Activated T-helper 1 cell treated with anti-CD3 and anti-CD28 coated beads, Interleukin-12 subunit alpha, Interleukin-12 subunit beta, Interleukin-2, Interleukin-4 antibody, amounts not matched to agents 30 ng/mL and 10 ng/mL and 1 ng/mL, durations not matched to agents 14 hours and 24 hours and 36 hours (primary cell): ENCODE measurements at regions not wholly inside any gene's neighbourhood (a gene's known extent, or its start where the extent isn't known, plus 50 kb on each side); places are given as distances from the start of the nearest gene placed in this dataset.

Experiments used
- DNase-seq: peaks from one replicate; pipeline ENCODE4 v3.0.0; 2021; ENCODE audit warnings: low spot score
- H3K27ac Mint-ChIP-seq: one replicate; pipeline ENCODE4 v1.8.0; 2021; ENCODE audit warnings: mild to moderate bottlenecking, mixed read lengths
- H3K27me3 Mint-ChIP-seq: one replicate; pipeline ENCODE4 v1.8.0; 2022; ENCODE audit warnings: mild to moderate bottlenecking, moderate library complexity, mixed read lengths; ENCODE audit not compliant: insufficient read depth
- H3K36me3 Mint-ChIP-seq: one replicate; pipeline ENCODE4 v1.8.0; 2021; ENCODE audit warnings: low read depth, mixed read lengths
- H3K4me1 Mint-ChIP-seq: one replicate; pipeline ENCODE4 v1.8.0; 2021; ENCODE audit warnings: low read depth, mixed read lengths
- H3K4me3 Mint-ChIP-seq: one replicate; pipeline ENCODE4 v1.8.0; 2021; ENCODE audit warnings: mild to moderate bottlenecking, moderate library complexity, mixed read lengths
- H3K9me3 Mint-ChIP-seq: one replicate; pipeline ENCODE4 v1.8.0; 2021; ENCODE audit warnings: mixed read lengths
- intact Hi-C: fragments of 100-400 bp; cut with micrococcal nuclease; formaldehyde crosslinking; loops from one replicate; pipeline ENCODE4 v1.15.1; 2024

GRCh38 chr1:83764209-83764608 lies 234.7 kb downstream of the TTLL7 start:
- H3K27me3 Mint-ChIP-seq, result no peaks in the 10 kb centered on the region
- intact Hi-C loops, result no loop called here
- no peak overlapping the region for H3K4me3 Mint-ChIP-seq
- no peaks in the 10 kb centered on the region for H3K36me3 Mint-ChIP-seq
- H3K4me1 Mint-ChIP-seq, result no peaks in the 10 kb centered on the region
- DNase-seq, result no peak
- H3K9me3 Mint-ChIP-seq, result no peaks in the 10 kb centered on the region
- H3K27ac Mint-ChIP-seq, result no peak overlapping the region

- H3K27me3 Mint-ChIP-seq, result no peaks in the 10 kb centered on the region
- no peaks in the 10 kb centered on the region for H3K36me3 Mint-ChIP-seq
- no peak overlapping the region for H3K4me3 Mint-ChIP-seq
- H3K9me3 Mint-ChIP-seq, result no peaks in the 10 kb centered on the region
- intact Hi-C loops, result no loop called here
- DNase-seq, result no peak
- no peak overlapping the region for H3K27ac Mint-ChIP-seq
- no peaks in the 10 kb centered on the region for H3K4me1 Mint-ChIP-seq
These were observed 235.4 kb downstream of the TTLL7 start for GRCh38 chr1:83763361-83764095.

GRCh38 chr1:83762416-83762815 lies 236.5 kb downstream of the TTLL7 start:
- Mint-ChIP-seq H3K4me3 (no peak overlapping the region), H3K36me3 (no peaks in the 10 kb centered on the region), H3K4me1 (no peaks in the 10 kb centered on the region), H3K9me3 (no peaks in the 10 kb centered on the region), H3K27ac (no peak overlapping the region), H3K27me3 (no peaks in the 10 kb centered on the region)
- DNase-seq, result no peak
- intact Hi-C loops, result no loop called here

- Mint-ChIP-seq H3K9me3 (no peaks in the 10 kb centered on the region), H3K36me3 (no peaks in the 10 kb centered on the region), H3K4me3 (no peak overlapping the region), H3K27ac (no peak overlapping the region), H3K27me3 (no peaks in the 10 kb centered on the region), H3K4me1 (no peaks in the 10 kb centered on the region)
- no peak for DNase-seq
- intact Hi-C loops, result no loop called here
These were observed 236.9 kb downstream of the TTLL7 start for GRCh38 chr1:83762039-83762365.

- intact Hi-C loops, result no loop called here
- Mint-ChIP-seq H3K4me1 (no peaks in the 10 kb centered on the region), H3K27me3 (no peaks in the 10 kb centered on the region), H3K36me3 (no peaks in the 10 kb centered on the region), H3K4me3 (no peak overlapping the region), H3K9me3 (no peaks in the 10 kb centered on the region), H3K27ac (no peak overlapping the region)
- DNase-seq, result no peak
These were observed 237.5 kb downstream of the TTLL7 start for GRCh38 chr1:83761167-83762038.

- DNase-seq, result no peak
- Mint-ChIP-seq H3K36me3 (no peaks in the 10 kb centered on the region), H3K9me3 (no peaks in the 10 kb centered on the region), H3K27me3 (no peaks in the 10 kb centered on the region), H3K4me3 (no peak overlapping the region), H3K4me1 (no peaks in the 10 kb centered on the region), H3K27ac (no peak overlapping the region)
- intact Hi-C loops, result no loop called here
These were observed 238.5 kb downstream of the TTLL7 start for GRCh38 chr1:83760226-83761021.

- Mint-ChIP-seq H3K4me1 (no peaks in the 10 kb centered on the region), H3K27me3 (no peaks in the 10 kb centered on the region), H3K27ac (no peak overlapping the region), H3K9me3 (no peaks in the 10 kb centered on the region), H3K4me3 (no peak overlapping the region), H3K36me3 (no peaks in the 10 kb centered on the region)
- no peak for DNase-seq
- intact Hi-C loops, result no loop called here
These were observed 241.8 kb downstream of the TTLL7 start for GRCh38 chr1:83756984-83757717.

- H3K36me3 Mint-ChIP-seq, result no peaks in the 10 kb centered on the region
- intact Hi-C loops, result no loop called here
- no peak for DNase-seq
- H3K4me3 Mint-ChIP-seq, result no peak overlapping the region
- no peaks in the 10 kb centered on the region for H3K9me3 Mint-ChIP-seq
- no peaks in the 10 kb centered on the region for H3K4me1 Mint-ChIP-seq
- H3K27ac Mint-ChIP-seq, result no peak overlapping the region
- no peaks in the 10 kb centered on the region for H3K27me3 Mint-ChIP-seq
These were observed 247.3 kb downstream of the TTLL7 start for GRCh38 chr1:83751602-83752001.

- DNase-seq, result no peak
- Mint-ChIP-seq H3K9me3 (no peaks in the 10 kb centered on the region), H3K27ac (no peak overlapping the region), H3K27me3 (no peaks in the 10 kb centered on the region), H3K4me1 (no peaks in the 10 kb centered on the region), H3K36me3 (no peaks in the 10 kb centered on the region), H3K4me3 (no peak overlapping the region)
- intact Hi-C loops, result no loop called here
These were observed 248.7 kb downstream of the TTLL7 start for GRCh38 chr1:83750201-83750600.

- DNase-seq, result no peak
- Mint-ChIP-seq H3K27me3 (no peaks in the 10 kb centered on the region), H3K4me3 (no peak overlapping the region), H3K36me3 (no peaks in the 10 kb centered on the region), H3K9me3 (no peaks in the 10 kb centered on the region), H3K27ac (no peak overlapping the region), H3K4me1 (no peaks in the 10 kb centered on the region)
- intact Hi-C loops, result no loop called here
These were observed 251.0 kb downstream of the TTLL7 start for GRCh38 chr1:83747853-83748482.

- H3K27ac Mint-ChIP-seq, result no peak overlapping the region
- no peak for DNase-seq
- no peaks in the 10 kb centered on the region for H3K4me1 Mint-ChIP-seq
- H3K4me3 Mint-ChIP-seq, result no peak overlapping the region
- no peaks in the 10 kb centered on the region for H3K36me3 Mint-ChIP-seq
- H3K9me3 Mint-ChIP-seq, result no peaks in the 10 kb centered on the region
- intact Hi-C loops, result no loop called here
- no peaks in the 10 kb centered on the region for H3K27me3 Mint-ChIP-seq
These were observed 252.7 kb downstream of the TTLL7 start for GRCh38 chr1:83746234-83746633.

GRCh38 chr1:83742446-83742845 lies 256.5 kb downstream of the TTLL7 start:
- Mint-ChIP-seq H3K27ac (no peak overlapping the region), H3K4me1 (no peaks in the 10 kb centered on the region), H3K4me3 (no peak overlapping the region), H3K36me3 (no peaks in the 10 kb centered on the region), H3K9me3 (no peaks in the 10 kb centered on the region), H3K27me3 (no peaks in the 10 kb centered on the region)
- no peak for DNase-seq
- intact Hi-C loops, result no loop called here
